Astrocyte (in vitro differentiated cells and primary cell): ENCODE measurements at regions not wholly inside any gene's neighbourhood (a gene's known extent, or its start where the extent isn't known, plus 50 kb on each side); places are given as distances from the start of the nearest gene placed in this dataset.

Experiments used
- CTCF ChIP-seq: IDR thresholded peaks from 2 replicates; pipeline ENCODE4 v1.5.1; 2011; ENCODE audit warnings: low read depth, mild to moderate bottlenecking, inconsistent platforms, low read length, moderate library complexity; ENCODE audit not compliant: insufficient read depth
- EZH2 ChIP-seq: IDR thresholded peaks from 2 replicates; pipeline ENCODE4 v1.6.1; 2012; ENCODE audit warnings: mild to moderate bottlenecking, low read length, inconsistent platforms; ENCODE audit not compliant: insufficient read depth

DNA sequence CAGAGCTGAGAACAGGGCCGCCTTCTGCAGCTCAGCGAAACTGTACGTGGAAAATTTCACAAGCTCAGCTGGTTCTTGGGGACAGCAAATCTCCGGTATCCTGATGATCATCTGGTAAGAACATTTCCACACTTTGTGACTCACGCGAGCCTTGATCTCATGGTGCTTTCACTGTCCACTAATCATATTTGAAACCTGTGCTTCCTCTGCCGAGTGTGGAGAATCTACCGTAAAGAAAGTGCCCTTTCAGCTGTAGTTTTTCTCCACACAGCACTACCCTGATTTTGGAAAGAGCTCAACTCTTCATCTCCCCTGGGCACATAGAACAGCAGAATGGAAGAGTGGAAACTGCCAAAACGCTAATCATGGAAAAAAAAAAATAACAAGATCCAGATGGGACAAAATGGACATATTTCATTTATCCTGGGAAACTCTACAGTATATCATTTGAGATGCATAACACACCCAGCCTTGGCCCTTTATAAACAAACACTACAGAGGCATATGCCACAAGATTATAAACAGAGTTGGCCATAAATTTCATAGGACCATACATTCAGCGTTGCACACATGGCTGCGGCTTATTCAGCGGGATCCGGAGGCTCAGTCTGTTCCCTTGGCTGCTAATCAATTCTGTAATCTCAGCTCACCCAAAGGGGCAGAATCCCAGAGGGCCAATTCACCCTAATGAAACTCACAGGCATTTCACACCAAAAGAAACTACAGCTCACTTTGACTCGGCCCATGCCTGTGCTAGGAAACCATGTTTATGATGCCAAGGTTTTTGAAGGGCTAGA is 434.5 kb downstream of the HDGFL1 start:
- no peak for TF ChIP-seq CTCF
- TF ChIP-seq EZH2 = no peak
